ENCODE measurements at regions not wholly inside any gene's neighbourhood (a gene's known extent, or its start where the extent isn't known, plus 50 kb on each side); places are given as distances from the start of the nearest gene placed in this dataset.
"Not testable (repeated sequence)": the region's sequence is repeated elsewhere in the genome, so short reads cannot be mapped to it uniquely, and the experiment has no call there.

DNA sequence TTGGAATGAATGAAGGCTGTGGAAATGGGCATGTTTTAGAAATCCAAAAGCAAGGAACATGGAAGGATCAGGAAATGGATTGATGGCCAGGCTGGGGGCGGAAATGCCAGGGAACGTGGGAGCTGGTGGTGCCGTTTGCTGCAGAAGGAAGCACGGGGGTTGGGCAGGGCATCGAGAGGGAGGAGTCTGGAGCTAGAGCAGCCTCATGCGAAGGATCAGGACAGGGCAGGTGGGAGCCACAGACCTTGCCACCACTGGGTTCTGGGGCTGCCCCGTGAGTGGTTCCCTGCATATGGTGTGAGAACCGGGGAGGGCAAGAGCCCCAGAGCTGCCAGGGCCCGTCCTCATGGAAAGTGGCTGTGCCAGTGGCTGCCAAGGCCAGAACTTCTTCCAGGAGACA lies 193.8 kb upstream of the ZNF32 start:
- H3K36me3 ChIP-seq: no peaks in the 10 kb centered on the region
- H3K9me3 ChIP-seq: no peaks in the 10 kb centered on the region
- no peak for DNase-seq
- WGBS, 5 donors: 78 to 91% (median 83%) methylated on average over 9 of the region's 9 CpGs
- H3K27me3 ChIP-seq (replicated peaks in 1 of 7): peaks cover 0 to 9% (median 0%) of the 10 kb centered on the region in 7 donors
- intact Hi-C loops (cut with DNase I; ENCODE audit: low total_unique reads): no loop called here
- TF ChIP-seq, protein P1, sequence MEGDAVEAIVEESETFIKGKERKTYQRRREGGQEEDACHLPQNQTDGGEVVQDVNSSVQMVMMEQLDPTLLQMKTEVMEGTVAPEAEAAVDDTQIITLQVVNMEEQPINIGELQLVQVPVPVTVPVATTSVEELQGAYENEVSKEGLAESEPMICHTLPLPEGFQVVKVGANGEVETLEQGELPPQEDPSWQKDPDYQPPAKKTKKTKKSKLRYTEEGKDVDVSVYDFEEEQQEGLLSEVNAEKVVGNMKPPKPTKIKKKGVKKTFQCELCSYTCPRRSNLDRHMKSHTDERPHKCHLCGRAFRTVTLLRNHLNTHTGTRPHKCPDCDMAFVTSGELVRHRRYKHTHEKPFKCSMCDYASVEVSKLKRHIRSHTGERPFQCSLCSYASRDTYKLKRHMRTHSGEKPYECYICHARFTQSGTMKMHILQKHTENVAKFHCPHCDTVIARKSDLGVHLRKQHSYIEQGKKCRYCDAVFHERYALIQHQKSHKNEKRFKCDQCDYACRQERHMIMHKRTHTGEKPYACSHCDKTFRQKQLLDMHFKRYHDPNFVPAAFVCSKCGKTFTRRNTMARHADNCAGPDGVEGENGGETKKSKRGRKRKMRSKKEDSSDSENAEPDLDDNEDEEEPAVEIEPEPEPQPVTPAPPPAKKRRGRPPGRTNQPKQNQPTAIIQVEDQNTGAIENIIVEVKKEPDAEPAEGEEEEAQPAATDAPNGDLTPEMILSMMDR (IDR thresholded peaks at IDR 0.05 in 8 of 11, conservative IDR thresholded peaks at IDR 0.05 in 3 of 11): no peak
- TF ChIP-seq POLR2AphosphoS5 (IDR thresholded peaks at IDR 0.05) (no peak), POLR2A (IDR thresholded peaks at IDR 0.05) (no peak)
- no peak overlapping the region for H3K27ac ChIP-seq
- H3K4me3 ChIP-seq: no peak overlapping the region
- H3K4me1 ChIP-seq: peaks cover 0 to 20% (median 14%) of the 10 kb centered on the region in 6 donors

DNA sequence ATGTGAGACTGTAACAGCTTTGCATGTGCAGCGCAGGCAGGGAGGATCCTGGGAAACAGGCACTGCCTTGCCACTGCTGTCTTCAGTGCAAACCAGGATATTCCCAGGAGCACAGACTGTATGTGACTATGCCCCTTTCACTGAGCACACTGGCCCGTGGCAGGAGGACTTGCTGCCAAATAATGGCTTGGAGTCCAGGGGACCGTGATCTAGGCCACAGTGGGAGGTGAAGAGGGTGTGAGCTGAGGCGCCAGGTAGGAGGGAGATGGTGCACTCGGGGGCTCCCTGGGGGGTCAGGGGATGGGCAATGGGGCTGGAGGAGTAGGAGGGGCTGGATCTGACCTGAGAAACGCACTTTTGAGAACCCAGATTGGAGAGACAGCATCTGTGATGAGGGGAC lies 193.4 kb upstream of the ZNF32 start:
- TF ChIP-seq POLR2AphosphoS5 (IDR thresholded peaks at IDR 0.05): no peak
- TF ChIP-seq, protein P1 (IDR thresholded peaks at IDR 0.05 in 8 of 11, conservative IDR thresholded peaks at IDR 0.05 in 3 of 11): no peak
- TF ChIP-seq POLR2A (IDR thresholded peaks at IDR 0.05): no peak
- Histone ChIP-seq H3K9me3 (no peaks in the 10 kb centered on the region), H3K4me3 (no peak overlapping the region), H3K27ac (no peak overlapping the region), H3K36me3 (no peaks in the 10 kb centered on the region), H3K4me1 (peaks cover 0 to 20% (median 14%) of the 10 kb centered on the region in 6 donors), H3K27me3 (replicated peaks in 1 of 7) (peaks cover 0 to 9% (median 0%) of the 10 kb centered on the region in 7 donors)
- 64 to 94% (median 84%) methylated on average over 6 of the region's 6 CpGs for WGBS, 5 donors
- intact Hi-C loops (cut with DNase I; ENCODE audit: low total_unique reads): no loop called here
- no peak for DNase-seq

DNA sequence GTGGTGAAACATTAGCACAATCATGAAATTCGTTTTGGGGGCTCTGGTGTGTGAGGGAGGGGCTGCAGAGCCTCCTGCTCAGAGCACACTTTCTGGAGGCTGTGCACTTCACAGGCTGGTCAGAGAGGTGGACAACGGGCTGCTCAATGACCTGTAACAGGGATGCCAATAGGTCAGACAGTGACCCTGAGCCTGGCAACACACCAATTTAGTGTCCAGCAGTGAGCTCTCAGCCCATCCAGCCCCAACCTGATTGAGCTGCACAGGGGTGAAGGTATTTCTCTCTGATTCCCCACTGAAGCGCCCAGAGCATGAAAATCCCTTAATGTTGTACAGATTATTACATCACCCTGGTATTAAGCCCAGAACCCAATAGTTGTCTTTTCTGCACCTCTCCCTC lies 191.3 kb upstream of the ZNF32 start:
- H3K4me3 ChIP-seq: no peak overlapping the region
- peaks cover 0 to 9% (median 0%) of the 10 kb centered on the region in 7 donors for H3K27me3 ChIP-seq (replicated peaks in 1 of 7)
- H3K9me3 ChIP-seq: peaks cover 0 to 10% (median 0%) of the 10 kb centered on the region in 8 donors
- DNase-seq: no peak
- 71 to 87% (median 77%) methylated on average over 3 of the region's 3 CpGs for WGBS, 5 donors
- no peaks in the 10 kb centered on the region for H3K36me3 ChIP-seq
- intact Hi-C loops (cut with DNase I; ENCODE audit: low total_unique reads): no loop called here
- TF ChIP-seq POLR2AphosphoS5 (IDR thresholded peaks at IDR 0.05) (no peak), POLR2A (IDR thresholded peaks at IDR 0.05) (no peak)
- TF ChIP-seq, protein P1 (IDR thresholded peaks at IDR 0.05 in 8 of 11, conservative IDR thresholded peaks at IDR 0.05 in 3 of 11): no peak
- peaks cover 0 to 3% (median 0%) of the 10 kb centered on the region in 6 donors for H3K4me1 ChIP-seq
- no peak overlapping the region for H3K27ac ChIP-seq

DNA sequence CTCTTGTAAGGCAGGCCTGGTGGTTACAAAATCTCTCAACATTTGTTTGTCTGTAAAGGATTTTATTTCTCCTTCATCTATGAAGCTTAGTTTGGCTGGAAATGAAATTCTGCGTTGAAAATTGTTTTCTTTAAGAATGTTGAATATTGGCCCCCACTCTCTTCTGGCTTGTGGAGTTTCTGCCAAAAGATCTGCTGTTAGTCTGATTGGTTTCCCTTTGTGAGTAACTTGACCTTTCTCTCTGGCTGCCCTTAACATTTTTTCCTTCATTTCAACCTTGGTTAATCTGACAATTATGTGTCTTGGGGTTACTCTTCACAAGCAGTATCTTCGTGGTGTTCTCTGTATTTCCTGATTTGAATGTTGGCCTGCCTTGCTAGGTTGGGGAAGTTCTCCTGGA lies 186.1 kb upstream of the ZNF32 start:
- WGBS, 5 donors: 63 to 79% (median 74%) methylated on average over 2 of the region's 2 CpGs
- H3K9me3 ChIP-seq: peaks cover 0 to 10% (median 0%) of the 10 kb centered on the region in 8 donors
- DNase-seq; H3K36me3 ChIP-seq; H3K27me3 ChIP-seq (replicated peaks in 1 of 7); H3K4me3 ChIP-seq; H3K4me1 ChIP-seq; intact Hi-C loops (cut with DNase I; ENCODE audit: low total_unique reads); H3K27ac ChIP-seq: not testable (repeated sequence)

DNA sequence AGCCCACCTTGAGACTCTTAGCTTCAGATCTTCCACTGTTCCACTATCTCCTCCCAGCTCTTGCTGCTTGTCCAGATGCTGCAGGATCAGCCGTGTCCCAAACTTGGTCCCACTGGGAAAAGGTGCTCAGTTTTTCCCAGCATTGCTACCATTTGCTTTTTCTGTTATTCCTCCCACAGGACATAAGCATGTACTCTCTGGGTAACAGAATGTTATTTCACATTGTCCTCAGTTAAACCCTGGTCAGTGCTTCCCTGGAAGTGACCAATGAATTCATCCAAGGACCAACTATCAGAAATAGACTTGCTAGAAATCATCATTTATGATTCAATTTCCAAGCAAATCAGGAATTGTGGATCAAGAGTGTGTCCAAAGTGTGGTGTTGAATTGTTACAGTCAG lies 179.2 kb upstream of the ZNF32 start:
- no peaks in the 10 kb centered on the region for H3K9me3 ChIP-seq
- WGBS, 5 donors: 92 to 100% (median 96%) methylated on average over 1 of the region's 1 CpG
- intact Hi-C loops (cut with DNase I; ENCODE audit: low total_unique reads): no loop called here
- DNase-seq: no peak
- H3K4me3 ChIP-seq: no peak overlapping the region
- no peaks in the 10 kb centered on the region for H3K27me3 ChIP-seq (replicated peaks in 1 of 7)
- no peaks in the 10 kb centered on the region for H3K36me3 ChIP-seq
- no peak overlapping the region for H3K27ac ChIP-seq
- TF ChIP-seq POLR2AphosphoS5 (IDR thresholded peaks at IDR 0.05) (no peak), POLR2A (IDR thresholded peaks at IDR 0.05) (no peak)
- TF ChIP-seq, protein P1 (IDR thresholded peaks at IDR 0.05 in 8 of 11, conservative IDR thresholded peaks at IDR 0.05 in 3 of 11): no peak
- H3K4me1 ChIP-seq: peaks cover 0 to 13% (median 3%) of the 10 kb centered on the region in 6 donors
